DND-41 (cell line): ENCODE measurements at regions not wholly inside any gene's neighbourhood (a gene's known extent, or its start where the extent isn't known, plus 50 kb on each side); places are given as distances from the start of the nearest gene placed in this dataset.

Experiments
- CTCF ChIP-seq: IDR thresholded peaks from 2 replicates; pipeline ENCODE4 v1.5.1; 2012; ENCODE audit warnings: borderline replicate concordance, low read length, moderate library complexity, mild to moderate bottlenecking; ENCODE audit not compliant: poor library complexity, severe bottlenecking; ENCODE audit errors: extremely low read depth
- EZH2 ChIP-seq: IDR thresholded peaks from 3 replicates; pipeline ENCODE4 v1.6.1; 2012; ENCODE audit warnings: borderline replicate concordance, low read depth, mild to moderate bottlenecking, moderate library complexity, low read length, inconsistent platforms; ENCODE audit not compliant: severe bottlenecking

- TF ChIP-seq CTCF (no peak), EZH2 (no peak)
These were observed 408.7 kb downstream of the TLE4 start for GRCh38 chr9:79980432-79980831.
